K562 (cell line): ENCODE measurements at regions not wholly inside any gene's neighbourhood (a gene's known extent, or its start where the extent isn't known, plus 50 kb on each side); places are given as distances from the start of the nearest gene placed in this dataset.

Experiments
- ATF3 ChIP-seq, 2 experiments: fragments of 450-650 bp in 1 of 2; sonication (generic) in 1 of 2; formaldehyde crosslinking in 1 of 2; IDR thresholded peaks in 1 of 2; conservative IDR thresholded peaks in 1 of 2; 2 replicates each; pipeline versions ENCODE4 v1.6.1 to v1.8.1; 2016 to 2023; ENCODE audit warnings: mild to moderate bottlenecking in 2 of 2, moderate library complexity in 2 of 2, inconsistent platforms in 1 of 2, missing genetic modification reagents in 1 of 2
- DEAF1 ChIP-seq: fragments of 450-650 bp; formaldehyde crosslinking; IDR thresholded peaks from 2 replicates; pipeline ENCODE4 v1.4.0; 2020; ENCODE audit warnings: mild to moderate bottlenecking, moderate library complexity
- E2F1 ChIP-seq: sonication (generic); formaldehyde crosslinking; IDR thresholded peaks from 2 replicates; pipeline ENCODE4 v1.8.1; 2023; ENCODE audit warnings: mild to moderate bottlenecking, missing genetic modification reagents, moderate library complexity
- FOXA1 ChIP-seq: fragments of 450-650 bp; IDR thresholded peaks from 2 replicates; pipeline ENCODE4 v1.6.1; 2016; ENCODE audit warnings: mild to moderate bottlenecking, borderline replicate concordance
- GMEB1 ChIP-seq: fragments of 250-450 bp; sonication (Bioruptor Pico); IDR thresholded peaks from 2 replicates; pipeline ENCODE4 v1.4.0; 2020; ENCODE audit warnings: mild to moderate bottlenecking
- HDAC3 ChIP-seq: fragments of 450-650 bp; IDR thresholded peaks from 2 replicates; pipeline ENCODE4 v1.6.1; 2018; ENCODE audit warnings: borderline replicate concordance, mild to moderate bottlenecking, moderate library complexity; ENCODE audit not compliant: partially characterized antibody
- L3MBTL2 ChIP-seq: fragments of 450-650 bp; IDR thresholded peaks from 2 replicates; pipeline ENCODE4 v1.6.1; 2016; ENCODE audit warnings: mild to moderate bottlenecking, moderate library complexity
- PRPF4 ChIP-seq: fragments of 200-400 bp; formaldehyde crosslinking; IDR thresholded peaks from one replicate; pipeline ENCODE4 v1.6.1; 2017; ENCODE audit warnings: low read length, low read depth, mild to moderate bottlenecking; ENCODE audit not compliant: insufficient read depth, poor library complexity, severe bottlenecking
- ZMIZ1 ChIP-seq, 2 experiments: fragments of 150-350 bp in 1 of 2; IDR thresholded peaks; 2 replicates each; pipeline ENCODE4 v1.6.1; 2012 to 2016; ENCODE audit warnings: low read depth in 2 of 2, low read length in 2 of 2, mild to moderate bottlenecking in 1 of 2, moderate library complexity in 1 of 2
- ZNF280A ChIP-seq: fragments of 450-650 bp; IDR thresholded peaks from 2 replicates; pipeline ENCODE4 v1.6.1; 2018; ENCODE audit warnings: mild to moderate bottlenecking, low read depth; ENCODE audit not compliant: partially characterized antibody
- ZNF431 ChIP-seq: sonication (generic); formaldehyde crosslinking; IDR thresholded peaks from 2 replicates; pipeline ENCODE4 v1.8.0; 2022; ENCODE audit warnings: mild to moderate bottlenecking, missing genetic modification reagents

GRCh38 chr5:91313757-91314673, 69.1 kb downstream of the ARRDC3 start (continued):
- peak; percentile 93 for TF ChIP-seq ATF3 (IDR thresholded peaks at IDR 0.05)
- peak; percentile 37; the same call in 1 of the 2 replicates for TF ChIP-seq ATF3 (CRISPR knock-in tag; conservative IDR thresholded peaks at IDR 0.05)
- TF ChIP-seq ZNF280A: no peak
- no peak for TF ChIP-seq ZNF431 (CRISPR knock-in tag)
- TF ChIP-seq PRPF4: no peak
- 0 out of 2 replicates have a peak, but pooled peaks have one; percentile 39 for TF ChIP-seq E2F1 (CRISPR knock-in tag)
- TF ChIP-seq ZMIZ1 (IDR thresholded peaks at IDR 0.05; ENCODE audit: low read depth in 2 of 2, low read length in 2 of 2): peak in 1 of 2 experiments; percentile 37; a peak in 1 of 4 replicates
- 0 out of 2 replicates have a peak, but pooled peaks have one; percentile 18 for TF ChIP-seq DEAF1 (CRISPR knock-in tag)
- TF ChIP-seq L3MBTL2: peak; percentile 48
- no peak for TF ChIP-seq FOXA1
- TF ChIP-seq GMEB1: no peak; the same call in 1 of the 2 replicates
- peak; percentile 58 for TF ChIP-seq HDAC3
